GM18907 (cell line): ENCODE measurements at regions not wholly inside any gene's neighbourhood (a gene's known extent, or its start where the extent isn't known, plus 50 kb on each side); places are given as distances from the start of the nearest gene placed in this dataset.

Experiments
- ATAC-seq: cut with Tn5 transposase; IDR thresholded peaks from one replicate; pipeline ENCODE4 v1.9.1; 2021; ENCODE audit warnings: mild to moderate bottlenecking, moderate library complexity; ENCODE audit not compliant: unreplicated experiment

DNA sequence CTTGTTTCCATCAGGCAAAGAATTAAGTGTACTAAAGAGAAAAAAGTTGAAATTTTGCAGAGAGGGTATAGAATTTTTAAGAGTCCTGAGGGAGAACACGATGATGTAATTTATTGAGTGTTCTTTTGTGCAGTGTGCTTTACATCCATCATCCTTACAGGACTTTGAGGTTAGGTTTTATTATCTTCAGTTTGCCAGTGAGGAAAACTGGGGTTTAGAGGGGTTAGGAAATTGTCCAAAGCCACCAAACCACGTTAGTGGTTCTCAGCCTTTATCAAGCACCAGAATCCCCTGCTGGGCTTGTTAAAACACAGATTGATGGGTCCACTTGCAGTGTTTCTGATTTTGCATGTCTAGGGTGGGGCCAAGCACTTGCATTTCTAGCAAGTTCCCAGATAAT, 277.5 kb downstream of the KCNS3 start:
- ATAC-seq, result no peak

DNA sequence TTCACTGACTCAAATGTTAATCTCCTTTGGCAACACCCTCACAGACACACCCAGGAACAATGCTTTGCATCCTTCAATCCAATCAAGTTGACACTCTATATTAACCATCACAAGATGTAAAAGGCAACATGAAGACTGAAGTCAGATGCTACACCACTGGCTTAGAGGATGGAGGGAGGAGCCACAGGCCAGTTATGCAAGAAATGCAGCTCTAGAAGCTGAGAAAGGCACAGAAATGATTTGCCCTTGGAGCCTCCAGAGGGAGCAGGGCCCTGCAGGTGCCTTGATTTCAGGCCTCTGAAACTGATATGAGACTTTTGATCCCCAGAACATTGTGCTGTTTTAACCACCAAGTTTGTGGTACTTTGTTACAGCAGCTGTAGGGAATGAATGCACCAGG, 276.3 kb downstream of the KCNS3 start:
- no peak for ATAC-seq

DNA sequence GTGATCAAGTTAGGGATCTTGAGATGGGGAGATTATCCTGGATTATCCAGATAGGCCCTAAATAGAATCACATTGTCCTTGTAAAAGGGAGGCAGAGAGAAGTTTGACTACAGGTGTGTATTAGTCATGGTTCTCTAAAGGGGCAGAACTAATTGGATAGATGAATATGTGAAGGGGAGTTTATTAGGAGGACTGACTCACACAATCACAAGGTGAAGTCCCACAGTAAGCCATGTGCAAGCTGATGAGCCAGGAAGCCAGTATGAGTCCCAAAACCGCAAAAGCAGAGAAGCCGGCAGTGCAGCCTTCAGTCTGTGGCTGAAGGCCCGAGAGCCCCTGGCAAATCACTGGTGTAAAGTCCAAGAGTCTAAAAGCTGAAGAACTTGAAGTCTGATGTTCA, 275.8 kb downstream of the KCNS3 start:
- ATAC-seq, result no peak

DNA sequence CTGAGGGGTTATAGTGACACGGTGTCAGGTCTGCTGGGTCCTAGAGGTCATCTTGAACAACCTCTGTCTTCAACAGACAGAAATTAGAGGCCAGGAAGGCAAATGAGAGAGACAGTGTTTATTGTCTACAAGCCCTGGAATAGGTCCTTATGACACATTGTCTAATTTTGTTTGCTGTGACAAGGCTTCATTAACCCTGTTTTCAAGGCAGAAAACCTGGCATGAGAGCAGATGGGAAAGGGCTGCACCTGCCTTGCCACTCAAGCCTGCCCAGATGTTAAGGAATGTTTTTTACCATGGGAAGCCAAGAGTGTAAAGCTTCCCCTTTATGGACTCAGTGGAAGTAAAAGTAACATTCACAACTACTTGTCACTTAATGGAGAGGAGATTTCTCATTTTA, 275.3 kb downstream of the KCNS3 start:
- ATAC-seq, result no peak

DNA sequence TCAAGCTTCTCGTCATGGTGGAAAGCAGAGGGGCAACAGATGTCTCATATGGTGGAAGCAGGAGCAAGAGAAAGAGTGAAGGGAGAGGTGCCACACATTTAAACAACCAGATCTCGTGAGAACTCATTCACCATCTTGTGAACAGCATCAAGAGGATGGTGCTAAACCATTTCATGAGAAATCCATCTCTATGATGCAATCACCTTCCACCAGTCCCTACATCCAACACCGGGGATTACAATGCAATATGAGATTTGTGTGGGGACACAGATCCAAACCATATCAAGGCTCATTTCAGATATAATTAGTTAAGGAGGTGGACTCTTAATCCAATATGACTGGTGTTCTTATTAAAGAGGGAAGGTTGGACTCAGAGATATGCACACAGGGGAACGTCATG, 272.8 kb downstream of the KCNS3 start:
- ATAC-seq, result no peak

DNA sequence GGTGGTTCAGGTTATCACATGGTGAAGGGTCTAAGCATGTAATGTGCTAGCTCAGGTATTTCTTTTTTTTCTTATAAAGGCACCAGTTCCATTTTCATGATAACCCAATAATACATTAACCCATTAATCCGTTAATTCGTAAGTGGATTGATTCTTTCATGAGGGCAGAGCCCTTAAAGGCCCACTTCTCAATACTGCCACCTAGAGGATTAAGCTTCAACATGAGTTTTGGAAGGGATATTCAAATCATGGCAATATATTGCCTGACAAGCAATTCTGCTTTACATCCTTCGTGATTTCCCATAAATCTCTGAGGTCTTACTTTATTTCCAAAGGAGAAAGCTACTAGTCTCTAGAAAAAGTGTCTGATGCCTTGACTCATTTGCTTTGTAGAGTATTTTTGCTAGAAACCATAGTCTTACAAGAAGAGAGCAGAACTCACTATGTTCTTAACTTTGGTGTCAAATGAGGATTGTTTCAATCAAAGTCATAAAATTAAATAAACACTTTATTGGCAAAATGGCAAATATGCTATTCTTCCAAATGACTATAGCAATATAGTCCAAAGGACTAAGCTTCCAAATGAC, 271.3 kb downstream of the KCNS3 start:
- ATAC-seq, result no peak

DNA sequence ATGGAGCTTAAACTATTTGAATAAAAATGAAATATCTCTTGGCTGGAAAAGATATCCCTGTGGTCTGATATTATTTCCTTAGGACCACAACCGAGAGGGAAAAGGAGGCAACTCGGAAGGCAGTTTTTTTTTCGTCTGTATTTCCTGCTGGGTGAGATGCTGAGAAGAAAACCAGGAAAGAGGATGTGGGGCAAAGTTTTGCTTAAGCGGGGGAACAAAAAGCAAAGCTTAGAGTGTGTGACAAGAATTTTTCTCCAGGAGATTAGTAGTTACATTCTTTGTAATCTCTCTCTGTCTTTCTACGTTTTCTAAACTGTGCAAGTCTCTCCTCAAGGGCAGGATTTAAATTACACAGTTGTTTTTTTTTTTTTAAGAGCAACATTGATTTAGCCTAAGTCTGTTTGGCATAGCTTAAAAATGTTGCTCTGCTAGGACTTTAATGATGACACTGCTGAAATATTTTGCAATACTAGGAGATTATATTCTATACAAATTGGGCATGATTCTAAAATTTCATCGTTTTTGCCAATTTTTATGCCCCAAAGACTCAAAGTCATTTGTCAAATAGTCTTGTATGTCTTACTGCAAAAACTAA, 258.5 kb downstream of the KCNS3 start:
- no peak for ATAC-seq

DNA sequence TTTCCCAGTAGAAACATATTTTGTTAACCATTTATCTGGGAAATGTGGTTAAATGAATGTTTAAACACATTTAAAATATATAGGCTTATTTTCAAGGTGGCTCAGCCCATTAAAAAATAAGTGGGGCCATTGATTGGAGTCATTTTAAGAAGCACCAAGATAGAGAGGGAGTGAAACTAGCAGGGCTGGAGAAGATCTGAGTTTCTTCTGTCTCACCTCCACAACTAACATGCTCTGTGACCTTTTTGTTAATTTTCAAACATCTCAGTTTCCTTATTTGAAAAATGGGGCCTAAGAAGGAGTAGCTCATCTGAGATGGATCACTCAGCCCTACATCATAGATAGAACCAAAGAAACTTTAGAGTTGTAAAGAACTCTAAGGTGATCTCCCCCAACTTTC, 254.8 kb downstream of the KCNS3 start:
- peak; percentile 48 for ATAC-seq

DNA sequence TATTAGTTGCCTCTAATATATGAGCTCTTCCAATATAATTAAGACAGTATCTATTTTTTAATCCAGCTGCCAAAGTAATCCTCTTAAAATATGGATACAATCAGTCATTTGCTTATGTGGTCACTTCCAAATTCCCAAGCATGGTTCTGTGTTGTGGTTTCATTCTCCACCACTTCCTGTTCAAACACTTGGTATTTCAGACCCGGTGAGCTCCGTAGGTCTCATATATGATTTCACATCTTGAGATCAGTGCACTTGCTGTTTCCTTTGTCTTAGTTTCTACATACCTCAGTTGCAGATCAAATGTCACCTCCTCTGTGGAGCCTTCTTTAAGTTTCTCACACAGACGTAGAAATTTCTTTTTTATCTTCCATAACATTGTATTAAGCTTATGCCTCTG, 254.2 kb downstream of the KCNS3 start:
- peak; percentile 63 for ATAC-seq

DNA sequence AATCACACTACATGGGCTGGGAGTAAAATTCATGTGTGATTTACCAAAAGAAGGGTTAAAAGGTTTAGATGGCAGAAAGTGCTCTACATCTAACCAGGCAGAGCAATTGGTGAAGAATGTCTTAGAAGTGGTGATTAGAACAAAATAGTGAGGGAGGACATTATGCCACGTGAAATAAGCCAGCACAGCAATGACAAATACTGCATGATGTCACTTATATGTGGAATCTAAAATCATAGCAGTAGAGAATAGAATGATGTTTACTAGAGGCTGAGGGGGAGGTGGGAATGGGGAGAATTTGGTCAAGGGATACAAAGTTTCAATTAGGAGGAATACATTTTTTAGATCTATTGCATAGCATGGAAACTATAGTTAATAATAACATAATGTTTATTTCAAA, 253.3 kb downstream of the KCNS3 start:
- no peak for ATAC-seq

DNA sequence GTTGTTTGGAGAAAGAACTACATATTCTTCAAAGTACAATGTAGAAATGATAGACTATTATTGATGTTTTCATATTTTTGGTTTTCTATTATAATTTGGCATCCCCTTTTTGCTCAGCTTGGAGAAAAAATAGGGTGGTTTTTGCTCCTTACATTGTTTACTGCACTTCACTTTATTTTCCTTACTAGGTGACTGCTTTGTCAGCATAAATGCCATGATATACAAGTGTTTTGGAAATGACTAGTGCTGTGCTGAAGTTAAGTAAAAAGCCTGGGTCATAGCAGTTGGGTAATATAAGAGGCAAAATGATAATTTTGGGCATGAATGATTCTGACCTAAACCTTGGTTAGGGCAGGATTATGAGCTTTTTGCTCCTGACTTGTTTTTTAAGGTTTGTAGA, 250.9 kb downstream of the KCNS3 start:
- no peak for ATAC-seq

DNA sequence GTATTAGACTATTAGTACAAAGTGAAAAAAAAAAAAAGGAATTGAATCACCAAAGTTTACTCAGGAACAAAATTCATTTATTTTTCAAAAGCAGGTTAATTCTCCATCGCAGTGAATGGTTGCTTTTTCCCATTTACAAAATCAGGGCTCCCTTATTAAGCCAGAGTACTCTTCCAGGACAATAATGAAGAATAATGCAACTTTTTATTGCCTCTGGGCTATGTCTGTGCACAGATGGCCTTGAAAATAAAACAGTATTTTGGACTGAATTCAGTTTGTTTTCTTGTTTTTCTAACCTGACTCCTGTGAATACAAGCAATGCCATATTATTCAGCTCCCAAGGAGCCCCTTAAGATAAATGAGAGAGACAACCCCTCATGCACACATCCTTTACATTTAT, 246.8 kb downstream of the KCNS3 start:
- ATAC-seq, result no peak

DNA sequence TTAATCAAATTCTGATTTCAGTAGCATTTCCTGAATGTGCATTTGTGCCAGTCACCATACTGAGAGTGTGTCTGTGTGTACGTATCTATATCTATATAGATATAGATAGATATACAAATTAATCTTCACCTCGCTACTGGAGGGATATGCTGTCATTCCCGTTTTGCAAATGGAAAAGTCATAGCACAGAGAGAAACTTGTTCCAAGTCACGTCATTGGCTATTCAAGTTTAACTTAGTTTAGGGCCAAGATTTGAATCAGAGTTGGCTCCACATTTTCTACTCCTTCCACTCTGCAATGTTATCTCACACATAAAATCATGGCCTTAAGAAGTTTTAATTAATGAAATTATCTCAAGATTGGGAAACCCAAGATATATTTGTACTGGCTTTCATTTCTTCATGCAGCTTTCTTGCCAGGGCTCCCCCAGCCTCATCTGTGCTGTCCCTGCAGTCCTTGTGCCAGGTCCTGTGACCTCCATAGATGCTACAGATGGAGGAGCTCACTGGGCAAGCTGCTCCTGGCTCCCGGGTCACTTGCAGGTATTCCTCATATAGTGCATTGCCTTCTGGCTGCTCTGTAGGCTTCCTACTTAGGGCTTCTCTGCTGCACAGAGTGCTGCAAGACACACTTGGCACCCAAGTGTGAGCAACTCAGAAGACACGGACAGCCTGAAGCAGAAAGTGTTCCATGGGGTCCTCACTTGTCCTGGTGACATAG, 245.8 kb downstream of the KCNS3 start:
- ATAC-seq, result no peak

DNA sequence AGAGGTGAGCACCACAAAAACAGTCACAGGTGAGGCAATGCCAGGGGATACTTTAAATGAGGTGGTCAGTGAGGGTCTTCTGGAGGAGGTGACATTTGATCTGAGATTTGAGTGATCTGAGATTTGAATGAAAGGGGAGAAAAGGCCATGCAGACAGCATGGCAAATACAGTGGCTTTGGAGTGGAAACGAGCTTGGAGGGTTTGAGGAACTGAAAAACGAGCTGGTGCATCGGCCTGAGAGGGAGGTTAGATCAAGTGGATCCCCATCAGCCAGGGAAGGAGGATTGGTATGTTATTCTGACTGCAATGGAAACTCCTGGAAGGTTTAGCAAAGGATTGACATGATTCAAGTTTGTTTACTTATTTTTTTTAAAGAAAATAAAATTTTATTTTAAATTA, 245.1 kb downstream of the KCNS3 start:
- peak; percentile 77 for ATAC-seq

DNA sequence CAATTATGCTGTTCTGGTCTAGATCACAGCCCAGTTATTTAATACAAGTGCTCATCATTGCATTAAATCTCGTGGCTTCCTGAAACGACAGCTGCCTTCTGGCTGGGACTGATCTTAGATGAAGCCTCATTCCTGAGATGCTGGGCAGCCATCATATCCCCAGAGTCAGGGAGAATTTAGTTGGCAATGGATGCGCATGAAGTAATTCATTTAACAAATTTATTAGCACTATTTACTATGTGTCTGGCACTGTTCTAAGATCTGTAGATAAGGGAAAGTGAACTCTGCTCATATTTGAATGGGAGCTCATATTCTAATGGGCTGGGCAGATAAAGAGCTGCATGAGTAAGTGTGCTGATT, 244.7 kb downstream of the KCNS3 start:
- ATAC-seq, result peak; percentile 27

DNA sequence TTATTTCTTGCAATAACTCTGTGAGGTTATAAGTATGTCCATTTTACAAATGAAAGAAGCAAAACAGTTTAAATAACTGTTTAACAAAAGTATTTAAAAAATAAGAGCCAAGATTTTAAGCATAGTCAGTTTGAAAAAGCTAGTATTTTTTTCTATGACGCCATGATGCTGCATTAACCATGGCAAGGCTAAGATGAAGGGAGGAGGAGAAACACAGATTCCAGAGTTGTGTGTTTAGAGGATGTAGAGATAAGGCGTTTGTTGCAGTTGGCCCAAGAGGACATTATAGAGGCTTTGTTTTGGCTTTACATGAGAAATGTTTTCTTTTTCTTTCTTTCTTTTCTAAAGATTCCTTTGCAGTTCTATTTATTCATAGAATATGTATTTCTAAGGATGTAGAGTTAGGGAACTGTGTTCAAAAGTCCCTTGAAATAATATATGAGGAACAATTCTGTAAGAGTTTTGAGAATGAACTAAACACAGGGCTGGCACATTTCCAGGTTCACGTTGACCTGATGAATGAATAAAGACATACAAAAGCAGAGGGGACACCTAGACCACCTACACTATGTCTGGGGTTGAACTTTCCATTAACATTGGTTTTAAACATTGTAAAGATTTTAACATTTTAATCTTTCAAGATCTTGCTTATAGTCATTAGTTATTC, 244.2 kb downstream of the KCNS3 start:
- no peak for ATAC-seq

DNA sequence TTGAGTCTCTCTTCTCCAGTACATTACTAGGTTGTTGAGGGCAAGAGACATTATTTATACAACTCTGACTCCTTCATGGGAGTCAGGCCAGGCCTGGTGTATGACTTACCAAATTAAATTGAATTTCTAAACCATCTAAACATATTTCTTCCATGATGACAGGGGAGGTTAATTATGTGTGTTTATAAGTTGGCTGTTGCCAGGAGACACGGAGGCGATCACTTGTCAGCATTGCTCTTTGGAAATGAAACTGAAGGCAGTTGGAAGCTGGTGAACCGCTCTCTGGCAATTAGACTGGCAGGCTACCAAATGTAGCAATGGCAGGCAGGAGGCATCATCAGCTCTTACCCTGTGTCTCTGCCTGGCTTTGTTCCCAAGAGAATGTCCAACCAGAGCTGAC, 241.4 kb downstream of the KCNS3 start:
- no peak for ATAC-seq

DNA sequence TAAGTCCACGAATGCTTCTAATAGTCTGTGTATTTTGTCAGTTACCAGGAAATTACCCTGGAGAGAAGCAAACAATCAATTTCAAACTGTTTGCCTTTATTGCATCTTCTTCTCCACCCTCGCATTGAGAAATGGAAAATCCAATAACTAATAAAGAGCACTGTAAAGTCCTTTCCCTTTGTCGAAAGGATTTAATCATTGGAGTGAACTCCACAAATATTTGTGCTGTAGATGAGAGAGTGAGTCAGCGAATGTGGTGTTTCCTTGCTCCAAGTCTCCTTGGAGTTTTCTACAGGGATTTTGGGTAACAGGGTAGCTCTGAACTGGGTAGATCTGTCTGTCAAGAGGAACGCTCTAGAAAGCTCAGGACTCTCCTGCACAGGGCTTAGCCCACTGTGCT, 240.2 kb downstream of the KCNS3 start:
- ATAC-seq, result no peak

DNA sequence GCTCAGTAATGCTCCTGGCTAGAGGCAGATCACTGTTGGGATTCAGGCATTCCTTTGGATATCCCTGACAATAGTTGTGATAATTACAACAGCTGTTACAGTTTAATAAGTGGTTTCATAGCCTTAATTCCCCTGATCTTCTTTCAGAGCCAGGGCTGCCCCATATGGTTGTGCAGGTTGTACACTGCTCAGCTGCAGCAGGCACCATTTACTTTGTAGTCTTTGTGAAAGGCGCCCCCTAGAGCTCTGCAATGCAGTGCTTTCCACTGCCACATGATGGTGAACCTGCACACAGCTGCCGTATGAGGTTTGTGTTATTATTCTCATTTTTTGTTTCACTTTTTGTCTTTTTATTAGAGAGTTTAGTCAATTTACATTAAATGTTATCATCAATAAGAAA, 239.1 kb downstream of the KCNS3 start:
- peak; percentile 95 for ATAC-seq

DNA sequence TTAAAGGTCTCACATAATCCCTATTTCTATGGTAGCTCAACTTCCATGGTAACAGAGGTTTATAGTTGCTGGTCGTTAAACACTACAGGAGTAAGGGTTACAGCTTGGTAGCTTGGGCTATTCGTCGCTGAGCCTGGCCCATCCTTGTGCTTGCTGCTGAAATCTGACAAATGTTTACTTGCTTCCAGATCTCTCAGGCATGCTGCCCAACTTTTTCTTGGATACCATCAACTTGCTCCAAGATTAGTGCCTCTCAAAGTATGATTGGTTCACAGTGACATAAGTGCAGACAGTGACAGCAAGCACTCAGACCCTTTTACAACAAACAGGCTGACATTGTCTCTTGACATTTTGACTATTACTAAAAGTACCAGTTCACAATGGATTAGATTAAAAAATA, 231.8 kb downstream of the KCNS3 start:
- ATAC-seq, result no peak

DNA sequence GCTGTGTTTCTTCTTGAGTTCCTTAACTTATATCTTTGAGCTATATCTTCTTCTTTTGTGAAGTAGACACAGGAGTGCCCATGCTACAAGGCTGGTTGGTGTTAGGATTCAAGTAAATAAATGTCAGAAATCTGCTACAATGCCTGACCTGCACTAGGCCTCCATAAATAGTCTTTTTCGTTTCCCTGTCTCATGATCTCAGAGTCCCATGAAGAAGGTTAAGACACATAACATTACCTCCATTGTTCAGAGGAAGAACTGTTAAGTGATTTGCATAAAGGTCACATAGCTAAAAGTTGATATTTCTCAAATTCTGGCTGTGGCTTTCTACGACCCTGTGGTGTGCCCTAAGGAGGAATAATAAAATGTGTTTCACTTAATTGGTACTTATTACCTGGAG, 228.4 kb downstream of the KCNS3 start:
- ATAC-seq, result no peak

DNA sequence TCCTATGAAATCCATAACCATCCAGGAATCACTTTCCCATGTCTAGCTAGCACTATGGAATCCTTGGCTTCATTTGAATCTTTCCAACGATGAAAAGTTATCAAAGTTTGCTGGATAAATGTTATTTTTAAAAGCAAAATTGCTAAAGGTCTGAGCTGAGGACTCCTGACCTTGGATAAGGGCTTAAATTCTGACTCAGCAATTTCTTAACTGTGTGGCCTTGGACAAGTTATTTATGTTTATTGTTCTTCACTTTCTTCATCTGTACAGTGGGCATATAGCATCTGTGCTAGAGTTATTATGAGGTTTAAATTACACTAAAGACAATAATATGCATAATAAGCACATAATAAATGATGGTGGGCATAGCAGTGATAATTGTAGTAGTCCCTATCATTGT, 227.5 kb downstream of the KCNS3 start:
- ATAC-seq, result no peak
